ENCODE measurements at regions not wholly inside any gene's neighbourhood (a gene's known extent, or its start where the extent isn't known, plus 50 kb on each side); places are given as distances from the start of the nearest gene placed in this dataset.

DNA sequence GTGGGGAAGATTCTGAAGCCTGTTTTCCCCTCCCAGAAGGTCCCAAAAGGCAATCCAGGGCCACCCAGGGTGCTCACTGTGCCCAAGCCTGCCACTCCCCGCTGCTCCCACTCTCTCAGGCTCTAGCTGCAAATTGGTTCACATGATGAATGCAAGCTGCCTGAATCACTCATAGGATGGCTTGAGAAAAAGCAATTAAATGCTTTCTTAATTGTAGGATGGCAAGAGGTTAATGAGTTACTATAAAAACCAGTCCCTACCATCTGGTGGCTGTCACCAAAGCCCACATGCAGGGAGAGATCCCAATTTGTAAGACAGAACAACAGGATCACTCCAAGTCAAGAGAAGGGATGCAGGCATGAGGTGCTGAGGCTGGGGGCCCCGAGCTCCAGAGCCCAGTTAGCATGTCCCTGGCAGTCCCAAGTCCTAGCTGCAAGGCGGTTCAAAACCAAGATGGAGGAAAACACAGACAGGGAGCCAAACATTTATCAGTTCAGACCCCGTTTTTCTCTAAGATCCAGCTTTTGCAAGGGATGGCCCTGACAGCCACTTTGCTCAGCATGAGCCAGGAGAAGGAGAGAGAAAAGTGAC, 207.1 kb downstream of the UACA start:
- DNase-seq (ENCODE audit: low read depth in 2 of 2), result no peak

DNA sequence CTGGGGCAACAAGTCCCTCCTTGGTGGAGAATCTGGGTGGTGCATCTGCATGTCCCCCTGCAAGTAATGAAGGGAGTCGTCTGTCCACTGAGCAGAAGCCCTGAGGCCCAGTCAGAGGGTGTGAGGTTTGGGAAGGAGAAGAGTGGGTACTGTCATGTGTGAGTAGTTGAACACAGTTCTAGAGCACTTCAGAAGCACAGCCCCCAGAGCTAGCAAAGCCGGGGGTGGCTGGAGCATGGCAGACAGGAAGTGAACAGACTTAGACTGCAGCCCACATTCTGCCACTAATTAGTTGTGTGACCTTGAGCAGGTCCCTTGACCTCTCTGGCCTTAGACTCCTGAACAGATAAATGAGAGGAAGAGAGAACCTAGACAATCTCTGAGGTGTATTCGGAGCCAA, 207.6 kb downstream of the UACA start:
- no peak for DNase-seq (ENCODE audit: low read depth in 2 of 2)

DNA sequence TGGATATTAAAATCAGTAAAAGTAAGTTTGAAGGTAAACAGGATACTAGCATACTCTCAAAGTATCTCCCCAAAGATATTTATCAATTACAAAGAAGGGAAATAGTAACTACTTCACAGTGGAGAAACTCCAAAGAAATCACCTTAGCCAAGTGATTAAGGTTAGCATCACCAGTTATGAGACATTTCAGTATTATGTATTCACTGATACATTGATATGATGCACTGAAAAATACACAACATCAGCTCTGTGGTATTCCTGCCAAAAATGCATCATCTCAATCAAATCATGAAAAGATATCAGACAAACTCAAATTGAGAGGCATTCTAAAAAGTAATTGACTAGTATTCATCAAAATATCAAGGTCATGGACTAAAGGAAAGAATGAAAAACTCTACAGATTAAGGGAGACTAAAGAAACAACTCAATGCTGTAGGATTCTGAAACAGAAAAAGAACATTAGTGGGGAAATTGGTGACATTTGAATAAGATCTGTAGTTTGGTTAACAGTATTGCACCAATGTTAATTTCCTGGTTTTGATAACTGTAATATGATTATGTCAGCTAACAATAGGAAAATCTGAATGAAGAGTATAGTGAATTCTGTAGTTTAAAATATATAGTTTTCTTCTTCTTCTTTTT, 215.4 kb downstream of the UACA start:
- no peak for DNase-seq (ENCODE audit: low read depth in 2 of 2)

DNA sequence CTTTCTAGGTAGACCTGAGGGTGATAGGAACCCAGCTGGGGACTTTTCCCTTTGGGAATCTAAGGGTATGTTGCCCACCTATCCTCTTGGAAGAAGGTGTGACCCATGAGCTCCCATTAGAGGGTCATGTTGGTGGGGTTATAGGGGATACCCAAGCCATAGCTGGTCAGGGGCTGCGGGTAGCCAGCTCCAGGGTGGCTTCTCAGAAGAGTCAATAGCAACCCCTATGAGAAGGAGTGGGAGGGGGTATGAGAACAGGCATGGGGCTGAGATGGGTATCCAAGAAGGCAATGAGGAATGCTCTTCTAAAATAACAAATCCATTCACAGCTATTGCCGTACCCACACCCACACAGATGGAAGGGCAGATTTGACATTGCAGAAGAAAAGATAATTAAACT, 217.8 kb downstream of the UACA start:
- DNase-seq (ENCODE audit: low read depth in 2 of 2), result no peak

DNA sequence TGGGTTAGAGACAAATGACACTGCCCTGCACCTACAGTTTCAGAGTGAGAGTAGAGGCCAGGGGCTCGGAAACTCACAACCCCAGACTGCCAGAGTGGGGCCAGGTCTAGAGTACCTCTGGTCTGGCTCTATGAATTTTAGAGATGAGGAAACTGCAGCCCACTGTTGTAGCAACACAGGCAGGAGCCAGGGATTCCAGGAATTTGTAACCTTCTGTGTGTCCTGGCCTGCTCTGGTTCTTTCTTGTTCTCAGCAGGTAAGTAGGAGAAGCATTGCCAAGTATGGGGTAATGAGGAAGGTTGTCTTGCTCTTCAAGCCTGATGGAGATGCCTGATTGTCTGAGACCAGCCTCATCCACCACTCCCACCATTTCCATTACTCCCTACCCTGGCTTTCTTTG, 221.8 kb downstream of the UACA start:
- no peak for DNase-seq (ENCODE audit: low read depth in 2 of 2)

DNA sequence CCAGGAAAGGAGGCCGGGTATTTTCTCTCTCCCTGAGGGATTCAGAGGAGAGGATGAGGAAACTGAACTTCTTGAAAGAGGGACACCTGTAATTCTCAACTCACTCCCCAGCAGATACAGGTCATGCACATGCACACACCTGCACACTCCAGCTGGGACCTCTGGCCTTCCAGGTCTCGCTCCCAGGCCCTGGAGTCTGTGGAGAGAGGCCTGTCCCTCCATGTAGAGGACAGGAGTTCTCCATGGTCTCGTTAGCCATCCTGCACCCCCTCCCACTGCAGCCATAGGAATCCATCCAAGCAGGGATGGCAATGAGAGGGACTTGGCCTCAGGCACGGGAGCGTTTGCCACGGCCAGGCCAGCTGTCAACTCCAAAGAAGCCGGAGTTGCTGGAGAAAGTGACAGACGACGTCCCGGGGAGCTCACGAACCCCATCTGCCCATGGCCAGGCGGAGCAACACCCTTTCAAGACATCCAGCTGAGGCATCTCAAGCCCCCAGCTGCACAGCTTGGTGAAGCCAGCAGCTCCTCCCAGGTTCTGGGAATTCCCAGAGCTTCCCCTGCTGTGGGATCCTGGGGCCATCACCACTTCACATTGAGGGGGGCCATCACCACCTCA, 223.3 kb downstream of the UACA start:
- DNase-seq (ENCODE audit: low read depth in 2 of 2), result no peak

DNA sequence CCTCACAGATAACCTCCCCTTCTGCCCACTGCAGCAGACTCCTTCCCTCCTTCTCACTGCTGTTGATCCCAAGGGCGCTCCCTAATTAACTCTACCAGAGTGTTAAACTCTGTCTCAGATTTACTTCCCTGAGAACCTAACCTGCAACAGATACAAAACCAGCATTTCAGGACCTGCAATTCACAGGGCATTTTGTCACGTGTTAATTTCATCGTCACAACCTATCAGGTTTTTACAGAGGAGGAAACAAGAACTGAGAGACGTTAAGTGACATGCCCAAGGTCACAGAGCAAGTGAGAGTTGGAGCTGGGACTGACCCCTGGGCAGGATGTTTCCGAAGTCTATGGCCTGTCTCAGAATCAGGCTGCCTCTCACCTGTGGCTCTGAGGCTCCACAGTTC, 223.9 kb downstream of the UACA start:
- no peak for DNase-seq (ENCODE audit: low read depth in 2 of 2)

DNA sequence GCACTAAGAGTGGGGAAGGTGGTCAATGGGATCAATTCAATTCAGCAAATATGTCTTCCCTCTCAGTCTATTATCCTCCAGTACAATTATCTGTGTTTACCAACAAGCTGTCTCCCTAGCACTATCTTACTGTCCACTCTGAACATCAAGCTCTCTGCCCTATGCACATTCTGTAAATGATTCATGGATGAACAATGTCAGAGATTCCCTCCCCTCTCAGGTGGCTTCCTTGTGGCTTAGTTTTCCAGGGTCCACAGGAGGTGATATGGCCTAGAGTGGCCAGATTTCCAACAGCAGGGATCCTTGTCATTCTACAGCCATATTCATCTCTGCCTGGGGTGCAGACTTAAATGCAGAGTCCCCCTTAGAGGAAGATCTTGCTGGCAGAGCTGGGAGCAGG, 225.1 kb downstream of the UACA start:
- no peak for DNase-seq (ENCODE audit: low read depth in 2 of 2)

DNA sequence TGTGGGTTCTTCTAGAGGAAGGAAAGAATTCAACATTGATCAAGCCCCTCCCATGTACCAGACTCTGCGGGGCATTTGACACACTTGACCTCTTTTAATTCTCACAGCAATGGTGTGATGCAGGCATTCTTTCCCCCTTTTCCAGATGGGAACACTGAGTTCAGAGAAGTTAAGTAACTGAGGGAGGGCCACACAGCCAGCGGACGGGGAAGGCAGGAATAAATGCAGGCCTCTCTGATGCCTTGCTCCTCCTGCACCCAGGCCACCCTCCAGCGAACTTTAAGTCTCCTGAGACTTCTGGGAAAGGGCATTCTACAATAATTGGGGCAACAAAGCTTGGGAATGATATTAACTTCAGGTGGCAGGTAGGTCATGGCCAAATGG, 227.4 kb downstream of the UACA start:
- DNase-seq (ENCODE audit: low read depth in 2 of 2), result no peak

DNA sequence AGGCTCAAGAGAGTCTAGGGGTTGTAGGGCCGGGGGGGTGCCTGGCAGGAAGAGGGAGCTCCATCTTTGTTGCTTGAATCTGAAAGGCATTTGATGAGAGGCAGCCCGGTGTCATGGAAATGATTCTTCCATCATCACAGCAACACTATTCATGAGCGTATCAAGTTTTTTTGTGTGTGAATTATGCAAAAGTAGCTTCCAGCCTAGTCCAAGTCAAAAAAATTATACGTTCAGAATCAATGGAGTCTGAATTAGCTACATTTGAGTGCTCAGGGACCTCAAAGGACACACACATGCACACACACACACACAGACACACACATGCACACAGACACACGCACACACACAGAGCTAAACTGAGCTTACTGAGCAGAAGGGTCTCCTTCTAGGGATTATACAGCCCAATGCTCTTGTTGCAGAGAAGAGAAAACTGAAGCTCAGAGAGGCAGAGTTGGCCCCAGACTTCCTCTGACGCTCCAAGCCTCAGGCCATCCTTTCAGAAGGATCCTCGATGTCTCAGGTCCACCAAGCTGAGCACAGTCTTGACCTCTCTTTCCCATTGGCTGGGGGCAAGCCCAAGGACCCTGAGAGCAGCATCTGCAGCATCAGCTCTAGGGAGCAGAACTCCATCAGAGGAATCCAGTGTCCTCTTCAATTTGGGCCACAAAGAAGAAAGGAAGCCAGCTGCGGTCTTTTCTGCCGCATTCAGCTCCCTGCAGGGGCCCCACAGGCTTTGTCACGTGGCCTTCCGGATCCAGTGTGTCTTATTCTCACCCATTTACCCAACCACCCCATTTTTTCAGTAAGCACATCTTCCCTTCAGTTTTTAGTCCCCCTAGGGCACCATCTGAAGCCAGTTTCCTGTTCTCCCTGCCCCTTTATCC, 228.0 kb downstream of the UACA start:
- peak in 1 of 2 donors; percentile 30 for DNase-seq (ENCODE audit: low read depth in 2 of 2)

DNA sequence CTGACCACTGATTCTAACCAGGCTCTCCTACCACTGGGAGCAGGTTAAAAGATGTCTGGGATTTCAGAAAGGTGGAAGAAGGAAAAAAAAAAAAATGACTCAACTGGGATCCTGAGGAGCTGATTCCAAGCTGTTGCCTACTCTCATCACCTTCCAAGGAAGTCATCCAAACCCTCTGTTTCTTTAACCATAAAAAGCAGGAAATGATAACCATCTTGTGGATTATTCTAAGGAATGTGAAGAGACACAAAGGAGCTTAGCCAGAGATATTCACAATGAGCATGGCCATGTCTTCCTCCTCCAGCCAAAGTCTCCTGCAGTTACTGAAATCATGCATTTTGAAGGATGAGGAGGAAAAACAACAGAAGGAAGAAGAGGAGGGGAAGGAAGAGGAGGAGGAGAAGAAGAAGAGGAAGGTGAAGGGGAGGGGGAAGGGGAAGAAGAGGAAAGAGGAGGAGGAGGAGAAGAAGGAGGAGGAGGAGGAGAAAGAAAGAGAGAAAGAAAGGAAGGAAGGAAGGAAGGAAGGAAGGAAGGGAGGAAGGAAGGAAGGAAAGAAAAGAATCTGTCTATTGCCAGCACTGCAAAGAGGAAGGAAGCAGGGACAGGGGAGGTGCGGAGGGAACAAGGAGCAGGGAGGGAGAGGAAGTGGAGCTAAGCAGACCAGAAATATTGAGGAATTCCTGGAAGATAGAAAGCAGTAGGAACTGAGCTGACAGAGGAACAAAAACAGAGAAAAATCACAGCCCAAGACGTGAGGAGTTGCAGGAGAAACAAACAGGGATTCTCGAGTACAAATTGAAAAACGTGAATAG, 229.2 kb downstream of the UACA start:
- DNase-seq (ENCODE audit: low read depth in 2 of 2), result no peak

DNA sequence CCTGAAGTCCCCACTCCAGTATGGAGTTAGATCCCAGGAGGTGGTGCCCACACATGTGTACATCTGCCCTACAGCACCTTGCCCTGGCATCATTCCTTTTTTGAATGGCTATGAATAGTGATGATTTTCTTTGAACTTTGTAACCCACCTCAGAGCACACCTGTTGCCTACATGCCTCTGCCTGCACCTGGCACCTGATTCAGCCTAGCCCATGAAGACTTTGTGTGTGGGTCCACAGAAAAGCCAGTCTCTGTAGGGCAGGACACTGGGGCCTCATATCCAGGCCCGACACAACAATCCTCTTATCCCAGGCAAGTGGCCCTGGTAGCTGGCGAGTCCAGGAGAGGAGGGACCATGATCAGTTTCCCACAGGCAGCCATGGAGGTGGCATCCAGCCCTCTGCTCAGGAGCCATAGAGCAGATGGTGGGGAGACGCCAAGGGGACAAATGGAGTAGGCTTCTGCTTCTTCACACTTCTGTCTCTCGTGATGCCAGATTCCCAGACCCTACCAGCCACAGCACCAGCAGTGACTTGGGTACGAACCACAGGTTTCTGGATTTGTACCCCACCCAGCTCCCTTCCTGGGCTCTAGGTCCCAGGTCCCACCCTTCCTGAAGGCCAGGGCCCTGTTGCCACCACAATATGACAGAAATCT, 230.7 kb downstream of the UACA start:
- DNase-seq (ENCODE audit: low read depth in 2 of 2), result no peak

DNA sequence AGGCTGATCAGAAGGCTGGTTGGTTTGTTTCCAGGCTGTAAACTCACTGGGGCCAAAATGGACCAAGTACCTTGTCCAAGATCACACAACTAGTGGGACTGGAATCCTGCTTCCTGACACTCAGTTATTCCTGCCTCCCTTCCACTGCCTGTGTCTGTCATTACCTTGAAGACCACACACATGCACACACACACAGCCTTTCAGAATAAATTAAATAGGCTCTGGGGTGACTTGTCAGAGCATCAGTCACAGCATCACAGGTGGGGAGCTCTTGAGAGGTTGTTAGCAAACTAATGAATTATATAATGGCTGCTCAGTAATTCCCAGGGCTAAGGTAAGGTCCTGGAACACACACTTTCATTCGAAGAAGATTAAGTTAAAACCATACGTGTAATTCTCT, 231.8 kb downstream of the UACA start:
- DNase-seq (ENCODE audit: low read depth in 2 of 2), result no peak

DNA sequence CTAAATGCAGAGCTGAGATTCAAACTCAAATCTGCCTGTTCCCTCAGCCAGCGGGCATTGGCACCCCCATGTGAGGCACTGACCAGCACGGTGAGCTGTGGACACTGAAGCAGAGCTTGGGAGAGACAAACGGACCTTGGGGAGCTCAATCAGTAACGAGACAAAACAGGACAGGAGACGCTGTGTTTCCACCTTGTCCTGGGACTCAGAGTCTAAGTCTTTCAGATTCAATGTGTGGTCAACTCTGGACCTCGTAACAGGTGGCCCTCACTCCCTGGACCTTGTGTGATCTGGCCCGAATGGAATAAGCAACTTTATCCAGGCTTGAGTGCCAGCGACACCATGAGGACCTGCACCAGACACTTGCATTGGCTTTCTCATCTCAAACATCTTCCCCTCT, 232.5 kb downstream of the UACA start:
- DNase-seq (ENCODE audit: low read depth in 2 of 2), result no peak

DNA sequence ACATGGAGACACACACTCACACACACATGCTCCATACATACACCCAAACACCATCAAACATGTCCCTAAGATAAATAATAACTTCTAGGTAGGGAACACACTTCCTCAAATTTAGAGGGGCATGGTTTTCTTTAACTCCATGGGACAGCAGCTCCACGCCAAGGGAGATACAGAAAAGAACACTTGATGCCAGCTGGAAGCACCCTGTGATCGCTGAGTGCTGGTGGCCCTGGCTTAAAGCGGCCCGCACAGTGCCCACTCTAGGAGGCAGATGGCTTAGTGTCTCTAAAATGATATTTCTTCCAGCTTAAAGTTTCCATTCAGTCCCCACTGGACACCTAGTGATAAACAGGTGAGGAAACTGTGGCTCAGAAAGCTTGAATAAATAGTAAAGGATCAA, 232.9 kb downstream of the UACA start:
- DNase-seq (ENCODE audit: low read depth in 2 of 2), result no peak

DNA sequence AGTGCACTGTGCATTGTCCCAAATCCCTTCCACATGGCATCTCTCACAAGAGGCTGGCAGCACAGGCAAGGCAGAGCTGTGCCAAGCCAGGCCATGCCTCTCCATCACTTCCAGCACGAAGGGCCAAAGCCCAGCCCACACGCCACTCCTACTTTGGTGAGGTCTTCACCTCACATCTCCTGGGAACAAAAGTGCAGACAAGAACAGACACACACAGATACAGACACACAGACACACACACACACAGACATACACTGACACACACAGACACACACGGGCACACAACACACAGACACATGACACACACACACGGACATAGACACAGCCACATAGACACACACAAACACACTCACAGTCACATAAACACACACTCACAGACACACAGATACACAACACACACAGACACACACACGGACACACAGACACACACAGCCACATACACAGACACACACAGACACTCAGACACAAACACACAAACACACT, 233.3 kb downstream of the UACA start:
- DNase-seq (ENCODE audit: low read depth in 2 of 2), result no peak

DNA sequence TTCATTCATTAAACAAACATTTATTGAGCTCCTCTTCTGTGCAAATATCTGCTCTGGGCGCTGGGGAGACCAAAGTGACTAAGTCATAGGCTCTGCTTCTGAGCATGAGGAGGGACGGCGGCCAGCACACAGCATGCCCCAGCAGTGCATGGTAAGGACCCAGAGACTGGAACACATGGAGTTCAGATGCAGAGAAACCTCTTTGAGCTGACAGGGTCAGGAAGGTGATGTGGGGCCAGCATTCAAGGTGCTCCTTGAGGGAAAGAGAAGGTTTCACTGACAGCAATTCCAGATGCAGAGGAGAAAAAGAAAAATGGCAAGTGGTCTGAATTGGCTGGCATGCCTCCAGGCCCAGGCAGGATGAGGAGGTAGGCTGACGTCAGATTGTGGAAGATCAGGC, 234.5 kb downstream of the UACA start:
- DNase-seq (ENCODE audit: low read depth in 2 of 2), result no peak

DNA sequence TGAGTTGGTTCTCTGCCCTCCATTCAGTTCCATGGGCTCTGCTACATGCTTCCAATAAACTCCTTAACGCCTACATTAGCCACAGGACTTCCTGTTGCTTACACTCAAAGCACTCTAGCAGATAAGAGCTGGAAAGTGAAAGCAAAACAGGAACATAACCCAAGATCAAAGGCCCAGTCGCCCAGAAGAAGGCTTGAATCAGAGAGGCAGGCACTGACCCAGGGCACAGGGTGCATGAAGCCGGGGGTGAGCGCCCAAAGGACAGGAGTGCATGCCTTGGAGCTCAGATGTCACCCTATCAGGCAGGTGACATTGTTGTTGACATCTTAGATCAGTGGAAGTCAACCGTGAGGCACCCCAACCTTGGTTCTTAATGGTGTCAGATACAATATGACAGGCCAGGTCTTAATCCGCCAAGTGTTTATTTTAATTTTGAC, 235.1 kb downstream of the UACA start:
- DNase-seq (ENCODE audit: low read depth in 2 of 2), result no peak

DNA sequence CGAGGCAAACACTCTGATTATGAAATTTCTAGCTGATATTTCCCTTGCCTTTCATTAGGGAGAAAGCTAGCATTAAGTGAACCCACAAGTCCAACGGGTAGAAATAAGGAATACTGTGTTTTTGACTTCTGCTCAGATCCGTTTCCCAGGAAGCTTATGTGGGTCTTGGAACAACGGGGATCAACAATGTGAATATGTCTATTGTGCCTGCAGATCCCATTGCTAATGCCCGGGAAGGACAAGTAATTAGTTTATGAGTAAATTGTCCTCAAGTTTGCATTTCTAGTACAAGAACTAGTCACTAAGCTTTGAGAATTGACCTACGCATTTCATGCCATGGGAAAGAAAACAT, 236.4 kb downstream of the UACA start:
- no peak for DNase-seq (ENCODE audit: low read depth in 2 of 2)

DNA sequence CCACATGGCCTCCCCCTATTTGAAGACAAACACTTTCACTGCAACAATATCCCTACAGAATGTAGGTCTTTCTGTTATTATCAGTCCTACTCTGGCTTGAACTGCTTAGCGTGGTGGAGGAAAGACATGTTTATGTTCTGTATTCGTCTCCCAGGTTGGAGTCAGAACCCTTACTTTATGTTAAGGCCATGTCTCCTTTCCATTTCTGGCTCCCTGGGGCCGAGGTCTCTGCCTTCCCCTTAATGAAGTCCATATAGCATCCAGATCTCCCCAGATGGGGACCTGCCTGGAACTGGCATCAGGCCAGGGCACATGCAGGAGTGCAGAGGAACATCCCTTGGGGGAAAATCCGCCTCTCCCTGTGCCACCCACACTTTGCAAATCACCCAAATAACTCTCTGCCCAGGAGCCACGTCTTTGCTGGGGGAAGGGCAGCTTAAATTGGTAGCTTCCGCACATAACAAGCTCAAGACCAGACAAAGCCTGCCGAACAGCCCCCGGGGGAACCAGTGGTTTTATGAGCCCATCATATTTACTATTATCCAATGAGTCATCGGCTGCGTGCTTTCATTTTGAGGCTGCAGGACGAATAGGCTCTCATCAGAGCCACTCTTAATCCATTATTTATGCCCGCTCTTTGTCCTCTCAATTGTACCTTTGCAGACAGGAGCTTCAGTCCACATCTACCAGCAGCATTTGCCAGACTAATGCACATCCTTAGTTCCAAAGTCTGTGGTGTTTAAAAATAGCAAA, 237.0 kb downstream of the UACA start:
- no peak for DNase-seq (ENCODE audit: low read depth in 2 of 2)

Measured in stimulated activated CD4-positive, alpha-beta T cell treated with anti-CD3 and anti-CD28 coated beads, Interleukin-15, amount 100 ng/mL, for 48 hours (primary cell).